HK-2 (cell line): ENCODE measurements at regions not wholly inside any gene's neighbourhood (a gene's known extent, or its start where the extent isn't known, plus 50 kb on each side); places are given as distances from the start of the nearest gene placed in this dataset.
"Not testable (repeated sequence)": the region's sequence is repeated elsewhere in the genome, so short reads cannot be mapped to it uniquely, and the experiment has no call there.

Experiments
- DNase-seq: peaks from one replicate; pipeline ENCODE4 v3.0.0-alpha.2; 2018; ENCODE audit not compliant: unreplicated experiment

DNA sequence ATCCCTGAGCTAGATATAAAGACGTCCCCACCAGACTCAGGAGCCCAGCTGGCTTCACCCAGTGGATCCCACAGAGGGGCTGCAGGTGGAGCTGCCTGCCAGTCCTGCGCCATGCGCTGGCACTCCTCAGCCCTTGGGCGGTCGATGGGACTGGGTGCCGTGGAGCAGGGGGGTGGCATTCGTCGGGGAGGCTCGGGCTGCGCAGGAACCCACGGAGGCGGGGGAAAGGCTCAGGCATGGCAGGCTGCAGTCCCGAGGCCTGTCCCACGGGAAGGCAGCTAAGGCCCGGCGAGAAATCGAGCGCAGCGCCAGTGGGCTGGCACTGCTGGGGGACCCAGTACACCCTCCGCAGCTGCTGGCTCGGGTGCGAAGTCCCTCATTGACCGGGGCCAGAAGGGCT, 555.1 kb upstream of the CDH10 start:
- not testable (repeated sequence) for DNase-seq

- DNase-seq, result no peak
Observed at GRCh38 chr5:25190521-25191000, 545.8 kb upstream of the CDH10 start.

DNA sequence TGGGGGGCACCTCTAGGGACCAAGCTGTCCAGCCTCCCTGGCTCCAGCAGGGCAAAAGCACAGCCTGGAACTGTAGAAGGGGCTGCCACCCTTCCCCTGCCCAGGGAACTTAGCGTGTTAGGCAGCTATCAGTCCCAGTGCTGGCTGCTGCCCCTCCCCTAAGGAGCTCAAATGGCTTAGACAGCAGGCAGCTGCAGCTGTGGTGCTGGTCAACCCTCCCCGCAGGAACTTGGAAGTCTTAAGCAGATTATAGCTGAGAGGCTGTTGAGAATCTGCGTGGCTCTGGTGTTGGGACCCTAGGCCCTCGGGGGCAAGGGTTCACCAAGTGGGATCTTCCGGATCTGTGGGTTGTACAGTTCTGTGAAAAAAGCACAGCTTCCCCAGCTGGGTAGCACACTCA, 536.5 kb upstream of the CDH10 start:
- DNase-seq, result no peak

DNA sequence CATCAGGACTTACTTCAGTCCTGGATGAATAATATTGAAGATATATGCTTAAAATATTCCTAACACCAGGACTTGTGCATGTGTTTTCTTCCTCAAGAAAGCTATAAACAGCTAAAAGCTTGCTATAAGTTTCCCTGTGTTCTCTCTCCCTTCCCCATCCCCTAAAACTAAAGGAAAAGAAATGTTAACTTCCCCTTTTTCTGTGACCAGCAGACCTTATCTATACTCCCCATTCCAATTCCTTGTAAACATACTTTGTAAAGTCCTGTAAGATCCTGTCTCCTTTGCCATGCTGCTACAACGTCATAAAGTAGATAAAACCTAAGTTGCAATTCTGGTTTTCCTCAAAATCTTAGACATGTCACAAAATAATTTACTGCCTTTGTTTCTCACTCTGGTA, 517.8 kb upstream of the CDH10 start:
- not testable (repeated sequence) for DNase-seq

DNA sequence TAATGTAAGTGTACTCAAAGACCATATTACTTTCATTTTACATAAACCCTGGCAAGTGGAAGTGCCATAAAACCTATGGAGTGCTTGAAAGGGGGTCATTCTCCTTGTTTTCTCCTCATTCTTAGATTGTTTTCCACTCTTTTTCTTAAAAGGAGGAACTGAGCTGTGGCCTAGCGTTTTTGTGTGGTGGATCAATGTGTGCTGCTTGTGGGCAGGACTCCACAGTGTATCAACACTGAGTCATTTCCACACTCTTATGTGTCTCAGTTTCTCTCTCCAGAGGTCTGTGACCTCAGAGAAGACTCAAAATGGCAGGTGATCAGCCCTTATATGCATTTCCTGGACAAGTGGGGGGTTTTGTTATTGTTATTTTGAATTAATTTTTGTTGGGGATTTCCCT, 516.1 kb upstream of the CDH10 start:
- DNase-seq, result no peak

- DNase-seq, result no peak
Observed at GRCh38 chr5:25150819-25151218, 506.0 kb upstream of the CDH10 start.

DNA sequence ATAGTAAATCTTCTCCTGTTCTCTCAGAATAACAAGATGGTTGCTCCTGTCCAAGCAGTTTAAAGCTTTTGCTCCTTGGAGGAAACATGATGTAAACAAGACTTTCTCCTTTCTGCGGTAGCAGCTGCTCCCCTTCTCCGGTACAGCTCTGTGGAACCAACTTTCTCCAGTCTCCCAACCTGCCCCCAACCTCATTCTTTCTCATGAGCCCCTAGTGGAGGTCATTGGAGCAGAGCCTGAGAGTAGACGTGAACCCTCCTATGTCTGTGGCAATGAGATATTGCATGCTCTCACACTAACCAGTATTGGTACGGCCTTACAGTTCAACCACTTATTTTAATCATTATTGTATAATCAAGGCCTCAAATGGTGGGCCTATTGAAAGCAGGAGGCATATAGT, 483.8 kb upstream of the CDH10 start:
- DNase-seq, result no peak

- no peak for DNase-seq
Observed at GRCh38 chr5:25119650-25120049, 474.9 kb upstream of the CDH10 start.

DNA sequence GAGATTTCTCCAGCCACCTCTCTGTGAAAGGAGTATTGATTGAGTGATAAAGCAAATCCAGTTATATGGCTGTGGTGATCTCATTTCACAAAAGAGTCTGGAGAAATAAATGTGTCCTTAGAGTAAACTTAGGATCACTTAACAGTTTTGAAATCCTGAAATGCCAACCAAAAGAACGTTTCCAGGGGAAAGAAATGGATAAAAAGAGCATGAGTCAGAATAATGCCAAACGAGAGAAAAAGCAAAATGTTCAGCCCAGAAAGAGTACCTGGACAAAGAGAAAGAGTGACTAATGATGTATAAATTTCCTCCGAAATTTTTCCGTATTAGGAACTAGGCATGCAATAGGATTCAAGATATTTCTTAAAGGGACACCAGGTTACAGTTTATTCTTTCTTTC, 463.1 kb upstream of the CDH10 start:
- no peak for DNase-seq

DNA sequence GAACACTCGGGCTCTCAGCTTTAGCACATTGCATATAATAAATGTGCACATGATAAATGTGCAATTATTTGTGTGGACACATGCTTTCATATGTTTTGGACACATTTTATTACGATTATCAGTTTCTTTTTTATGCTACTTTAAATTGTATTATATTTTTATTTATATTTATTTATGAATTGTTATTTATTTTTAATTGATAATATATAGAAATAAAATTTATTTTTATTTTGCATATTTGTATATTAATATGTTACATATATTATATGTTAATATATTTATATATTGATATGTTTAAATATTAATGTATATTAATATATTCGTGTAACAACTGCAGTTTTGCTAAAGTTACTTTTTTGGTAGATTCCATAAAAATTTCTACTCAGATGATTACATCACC, 454.8 kb upstream of the CDH10 start:
- no peak for DNase-seq

- DNase-seq, result no peak
Observed at GRCh38 chr5:25095261-25095660, 450.5 kb upstream of the CDH10 start.

- no peak for DNase-seq
Observed at GRCh38 chr5:25094219-25094618, 449.4 kb upstream of the CDH10 start.

DNA sequence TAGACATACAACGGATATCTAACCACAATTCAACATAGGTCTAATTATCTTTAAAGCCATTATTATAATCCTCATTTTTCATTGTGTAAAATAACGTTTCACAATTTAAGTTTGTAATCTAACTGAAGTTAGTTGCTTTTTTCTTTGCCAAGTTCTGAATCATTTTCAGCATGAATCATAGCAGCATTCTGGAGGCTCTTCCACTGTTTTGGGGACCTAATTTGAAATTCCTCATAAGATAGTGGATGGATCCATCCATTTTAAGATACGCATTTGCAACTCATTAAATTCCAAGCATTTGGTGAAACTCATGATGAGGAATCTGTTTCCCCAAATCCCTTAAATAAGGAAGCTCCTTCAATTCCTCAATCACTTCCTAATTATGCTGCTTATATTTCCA, 447.1 kb upstream of the CDH10 start:
- DNase-seq, result no peak

DNA sequence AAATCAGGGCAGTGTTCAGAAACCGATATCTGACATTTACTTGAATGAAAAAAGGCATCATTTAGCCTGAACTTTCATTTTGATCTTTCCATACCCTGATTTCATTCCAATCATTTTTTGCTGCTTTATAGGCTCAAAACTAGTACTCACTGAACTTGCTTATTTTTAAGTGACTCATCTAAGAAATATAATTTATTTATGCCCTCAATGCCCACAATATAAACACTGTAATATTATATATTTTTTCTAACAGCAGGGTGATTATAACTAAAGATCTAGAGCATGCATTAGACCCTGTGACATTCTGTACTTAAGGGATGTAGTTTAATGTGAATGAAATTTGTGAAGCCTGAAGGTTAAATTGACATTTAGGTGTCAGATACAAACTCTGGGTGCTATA, 446.1 kb upstream of the CDH10 start:
- DNase-seq, result no peak

- no peak for DNase-seq
Observed at GRCh38 chr5:25090275-25090674, 445.5 kb upstream of the CDH10 start.

DNA sequence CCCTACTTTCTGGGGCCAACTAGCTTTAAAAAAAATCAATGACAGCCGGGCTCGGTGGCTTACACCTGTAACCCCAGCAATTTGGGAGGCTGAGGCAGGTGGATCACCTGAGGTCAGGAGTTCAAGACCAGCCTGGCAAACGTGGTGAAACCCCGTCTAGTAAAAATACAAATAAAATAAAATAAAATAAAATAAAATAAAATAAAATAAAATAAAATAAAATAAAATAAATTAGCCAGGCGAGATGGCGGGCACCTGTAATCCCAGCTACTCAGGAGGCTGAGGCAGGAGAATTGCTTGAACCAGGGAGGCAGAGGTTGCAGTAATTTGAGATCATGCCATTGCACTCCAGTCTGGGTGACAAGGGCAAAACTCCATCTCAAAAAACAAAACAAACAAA, 443.9 kb upstream of the CDH10 start:
- DNase-seq, result not testable (repeated sequence)

GRCh38 chr5:25083261-25083660, 438.5 kb upstream of the CDH10 start:
- not testable (repeated sequence) for DNase-seq

- DNase-seq, result no peak
Observed at GRCh38 chr5:25066239-25066638, 421.5 kb upstream of the CDH10 start.

DNA sequence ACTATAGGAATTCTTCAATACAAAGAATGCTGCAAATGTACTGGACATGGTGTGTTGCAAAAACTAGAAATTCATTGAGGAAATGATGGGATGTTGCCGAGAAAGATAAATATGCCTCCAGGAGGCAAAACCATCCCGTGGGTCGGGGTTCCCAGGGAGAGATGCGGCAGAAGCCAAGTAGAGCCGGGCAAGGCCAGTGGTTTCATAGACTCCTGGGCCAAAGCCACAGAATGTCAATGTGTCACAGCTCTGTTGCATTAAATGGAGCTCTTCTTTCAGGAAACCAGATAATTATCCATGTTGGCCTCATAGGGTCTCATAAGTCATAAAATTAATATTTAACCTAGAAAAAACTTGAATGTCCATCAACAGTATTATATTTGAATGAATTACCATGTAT, 419.5 kb upstream of the CDH10 start:
- no peak for DNase-seq

- no peak for DNase-seq
Observed at GRCh38 chr5:25060575-25060974, 415.8 kb upstream of the CDH10 start.

GRCh38 chr5:25056836-25057235, 412.1 kb upstream of the CDH10 start:
- no peak for DNase-seq

DNA sequence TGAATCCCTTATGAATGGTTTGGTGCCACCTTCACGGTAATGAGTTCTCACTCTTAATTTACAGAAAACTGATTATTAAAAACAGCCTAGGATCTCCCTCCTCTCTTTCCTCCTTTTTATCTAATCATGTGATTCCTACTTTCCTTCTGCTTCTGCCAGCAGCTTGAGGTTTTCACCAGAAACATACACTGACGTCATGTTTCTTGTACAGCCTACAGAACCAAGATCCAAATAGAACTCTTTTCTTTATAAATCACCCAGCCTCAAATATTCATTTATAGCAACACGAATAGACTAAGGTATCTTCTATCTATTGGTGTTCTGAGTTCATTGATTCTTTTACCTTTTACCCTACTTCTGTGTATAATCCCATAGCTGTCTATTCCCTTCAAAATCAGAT, 388.9 kb upstream of the CDH10 start:
- DNase-seq, result no peak

DNA sequence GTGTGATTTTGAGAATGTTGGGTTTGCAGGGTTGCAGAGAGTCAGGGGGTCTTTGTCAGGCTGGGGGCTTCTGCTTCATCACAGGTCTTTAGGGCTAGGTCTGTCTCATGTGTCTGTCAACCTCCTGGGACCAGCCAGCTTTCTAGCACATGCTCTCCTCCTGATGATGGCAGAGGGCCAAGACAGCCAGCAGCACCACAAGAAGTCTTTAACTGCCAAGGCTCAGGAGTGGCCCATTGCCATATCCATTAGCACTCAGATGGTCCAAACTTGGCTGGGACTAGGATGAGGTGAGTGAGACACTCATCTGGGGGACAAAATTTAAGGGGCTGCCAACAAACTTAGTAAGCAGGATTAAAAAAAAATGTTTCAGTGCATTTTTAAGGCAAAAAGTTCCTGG, 384.2 kb upstream of the CDH10 start:
- DNase-seq, result no peak

- no peak for DNase-seq
Observed at GRCh38 chr5:25027526-25027925, 382.7 kb upstream of the CDH10 start.

DNA sequence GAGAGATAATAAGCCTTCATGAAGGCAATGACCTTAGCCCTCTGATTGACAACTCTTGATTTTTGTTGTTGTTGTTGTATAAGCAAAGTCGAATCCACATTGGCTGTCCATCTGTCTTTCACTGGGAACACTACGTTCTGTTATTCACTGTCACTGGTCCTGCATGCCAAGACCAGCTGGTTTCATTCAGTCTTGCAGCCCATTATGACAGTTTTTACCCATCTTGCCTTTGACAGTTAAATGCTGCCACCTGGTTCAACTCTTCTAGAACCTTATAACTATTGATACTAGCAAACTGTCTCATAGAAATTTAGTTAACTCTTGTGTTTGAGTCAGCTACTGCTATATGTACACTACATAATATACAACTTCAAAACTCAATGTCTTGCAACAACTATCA, 382.3 kb upstream of the CDH10 start:
- no peak for DNase-seq
